ENCODE measurements at regions not wholly inside any gene's neighbourhood (a gene's known extent, or its start where the extent isn't known, plus 50 kb on each side); places are given as distances from the start of the nearest gene placed in this dataset.

DNA sequence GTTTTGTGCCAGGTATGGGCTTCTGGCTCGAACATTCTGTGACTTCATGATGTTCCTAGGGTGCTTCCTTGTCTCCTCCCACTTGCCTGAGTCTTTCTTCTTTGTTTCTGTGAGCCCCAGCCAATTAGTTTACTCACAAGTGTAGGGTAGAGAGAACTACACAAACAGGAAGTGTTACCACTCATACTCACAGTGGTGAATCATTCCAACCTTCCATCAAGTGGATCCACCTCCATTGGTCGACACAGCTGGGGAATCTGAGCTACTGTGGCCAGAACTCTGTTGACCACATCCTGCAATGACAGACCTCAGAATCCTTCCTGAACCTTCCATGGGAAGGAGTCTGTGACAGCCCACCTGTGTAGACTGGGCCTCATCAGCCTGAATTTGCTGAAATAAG lies 76.8 kb downstream of the UNC5CL start:
- Histone ChIP-seq H2AFZ (ENCODE audit: low read length) (no peak overlapping the region), H3K27ac (ENCODE audit: extremely low read length, insufficient read depth, low read length) (no peak overlapping the region), H3K4me3 (replicated peaks in 1 of 3; ENCODE audit: insufficient read depth in 1 of 3, low read depth in 2 of 3, low read length in 3 of 3) (no peak overlapping the region), H4K20me1 (ENCODE audit: insufficient read depth, low read length) (no peaks in the 10 kb centered on the region), H3K27me3 (ENCODE audit: control insufficient read depth in 1 of 2, insufficient read depth in 2 of 2, low read length in 2 of 2) (no peaks in the 10 kb centered on the region), H3K79me2 (ENCODE audit: insufficient read depth, low read length) (no peaks in the 10 kb centered on the region), H3K4me2 (ENCODE audit: low read depth, low read length) (no peak overlapping the region), H3K9ac (ENCODE audit: insufficient read depth, low read depth, low read length) (no peak overlapping the region), H3K4me1 (ENCODE audit: insufficient read depth, low read length) (peaks cover 63% of the 10 kb centered on the region), H3K36me3 (replicated peaks in 1 of 2; ENCODE audit: control insufficient read depth in 1 of 2, insufficient read depth in 2 of 2, low read length in 2 of 2) (no peaks in the 10 kb centered on the region), H3K9me3 (ENCODE audit: low read length) (no peaks in the 10 kb centered on the region)
- POLR2A ChIA-PET = interaction anchor here (0.9 to 1.4 kb wide), 3 partner anchors 35 to 110 kb away, joined by 3 to 4 read pairs (median 3); partner anchors contain the start of genes NFYA and OARD1
- no peak for ATAC-seq
- TF ChIP-seq FOSL2 (CRISPR knock-in tag; IDR thresholded peaks at IDR 0.05) = peak; percentile 75
- no peak for TF ChIP-seq FOXP1 (IDR thresholded peaks at IDR 0.05)
- peak; percentile 45; the same call in 1 of the 2 replicates for TF ChIP-seq FOXP1 (CRISPR knock-in tag; IDR thresholded peaks at IDR 0.05)
- no peak for TF ChIP-seq GABPA (IDR thresholded peaks at IDR 0.05; ENCODE audit: low read depth, low read length)
- TF ChIP-seq GABPA (CRISPR knock-in tag; IDR thresholded peaks at IDR 0.05; ENCODE audit: low read depth) = peak; percentile 68
- peak; percentile 71; the same call in 1 of the 2 replicates for TF ChIP-seq ZNF644 (CRISPR knock-in tag; IDR thresholded peaks at IDR 0.05; ENCODE audit: low read depth)
- TF ChIP-seq ZNF501 (CRISPR knock-in tag; IDR thresholded peaks at IDR 0.05) = no peak
- TF ChIP-seq ETV5 (CRISPR knock-in tag; IDR thresholded peaks at IDR 0.05; ENCODE audit: borderline replicate concordance) = 0 out of 2 replicates have a peak, but pooled peaks have one; percentile 23
- no peak for TF ChIP-seq KLF12 (CRISPR knock-in tag; IDR thresholded peaks at IDR 0.05; ENCODE audit: borderline replicate concordance)
- TF ChIP-seq ASH2L (IDR thresholded peaks at IDR 0.05; ENCODE audit: insufficient read length, low read depth, low read length) = peak; percentile 30
- TF ChIP-seq GABPB1 (CRISPR knock-in tag; IDR thresholded peaks at IDR 0.05) = peak; percentile 25; the same call in 1 of the 2 replicates
- no peak for TF ChIP-seq IKZF1 (IDR thresholded peaks at IDR 0.05)
- 0 out of 2 replicates have a peak, but pooled peaks have one; percentile 19 for TF ChIP-seq SAP130 (CRISPR knock-in tag; IDR thresholded peaks at IDR 0.05; ENCODE audit: low read depth)
- no peak for TF ChIP-seq FLYWCH1 (CRISPR knock-in tag; IDR thresholded peaks at IDR 0.05)
- WGBS (ENCODE audit: low lambda C conversion rate) = 11% methylated on average over 2 of the region's 2 CpGs
- FAIRE-seq = no peak
- no TSS peak for BruUV-seq (replicated peaks)
- intact Hi-C loops (cut with micrococcal nuclease; ENCODE audit: unreplicated experiment) = no loop called here
- in situ Hi-C loops (cut with HindIII; ENCODE audit: extremely low pct_ligation_motif_present, low pct_unique_long_range_greater_than_20kb) = no loop called here
- DNase-seq (ENCODE audit: low spot score) = peak; percentile 52
- CTCF ChIA-PET (ENCODE audit: low intra/inter-chr PET ratio, low total read pairs) = no interaction called here
